ENCODE measurements at regions not wholly inside any gene's neighbourhood (a gene's known extent, or its start where the extent isn't known, plus 50 kb on each side); places are given as distances from the start of the nearest gene placed in this dataset.
A peak's percentile ranks its signal among the peaks of the same experiment; 100 is the strongest.

- no peak for DNase-seq (ENCODE audit: low spot score)
These were observed 113.2 kb upstream of the MAF start for GRCh38 chr16:79713609-79714309.

GRCh38 chr16:79712276-79712675, 111.7 kb upstream of the MAF start:
- no peak for DNase-seq (ENCODE audit: low spot score)

GRCh38 chr16:79707876-79708275, 107.3 kb upstream of the MAF start:
- DNase-seq (ENCODE audit: low spot score) = peak; percentile 17

- peak; percentile 21 for DNase-seq (ENCODE audit: low spot score)
These were observed 102.5 kb upstream of the MAF start for GRCh38 chr16:79703066-79703465.

- DNase-seq (ENCODE audit: low spot score) = peak; percentile 65
These were observed 97.8 kb upstream of the MAF start for GRCh38 chr16:79698341-79698753.

GRCh38 chr16:79697562-79698112, 97.1 kb upstream of the MAF start:
- no peak for DNase-seq (ENCODE audit: low spot score)

- DNase-seq (ENCODE audit: low spot score) = no peak
These were observed 90.5 kb upstream of the MAF start for GRCh38 chr16:79691007-79691406.

- no peak for DNase-seq (ENCODE audit: low spot score)
These were observed 89.6 kb upstream of the MAF start for GRCh38 chr16:79690159-79690558.

GRCh38 chr16:79687249-79688130, 87.0 kb upstream of the MAF start:
- DNase-seq (ENCODE audit: low spot score) = no peak

- DNase-seq (ENCODE audit: low spot score) = no peak
These were observed 85.3 kb upstream of the MAF start for GRCh38 chr16:79685871-79686270.

GRCh38 chr16:79679334-79679733, 78.8 kb upstream of the MAF start:
- no peak for DNase-seq (ENCODE audit: low spot score)

GRCh38 chr16:79677799-79678530, 77.4 kb upstream of the MAF start:
- DNase-seq (ENCODE audit: low spot score) = no peak

- DNase-seq (ENCODE audit: low spot score) = no peak
These were observed 73.1 kb upstream of the MAF start for GRCh38 chr16:79673635-79674034.

GRCh38 chr16:79672524-79672923, 72.0 kb upstream of the MAF start:
- no peak for DNase-seq (ENCODE audit: low spot score)

- DNase-seq (ENCODE audit: low spot score) = no peak
These were observed 68.0 kb upstream of the MAF start for GRCh38 chr16:79668502-79668901.

- no peak for DNase-seq (ENCODE audit: low spot score)
These were observed 65.4 kb upstream of the MAF start for GRCh38 chr16:79665970-79666369.

- no peak for DNase-seq (ENCODE audit: low spot score)
These were observed 63.9 kb upstream of the MAF start for GRCh38 chr16:79664407-79664806.

GRCh38 chr16:79662669-79663313, 62.3 kb upstream of the MAF start:
- no peak for DNase-seq (ENCODE audit: low spot score)

GRCh38 chr16:79662122-79662521, 61.6 kb upstream of the MAF start:
- DNase-seq (ENCODE audit: low spot score) = no peak

GRCh38 chr16:79661578-79661977, 61.0 kb upstream of the MAF start:
- DNase-seq (ENCODE audit: low spot score) = no peak

GRCh38 chr16:79659344-79659743, 58.8 kb upstream of the MAF start:
- DNase-seq (ENCODE audit: low spot score) = no peak
